ENCODE measurements at regions not wholly inside any gene's neighbourhood (a gene's known extent, or its start where the extent isn't known, plus 50 kb on each side); places are given as distances from the start of the nearest gene placed in this dataset.

- TF ChIP-seq NR3C1 (IDR thresholded peaks at IDR 0.05), result no peak
- TF ChIP-seq MAFK (IDR thresholded peaks at IDR 0.05; ENCODE audit: partially characterized antibody), result no peak
- TF ChIP-seq HDAC2 (IDR thresholded peaks at IDR 0.05), result no peak
- no peak for TF ChIP-seq NFE2L2 (conservative IDR thresholded peaks at IDR 0.05; ENCODE audit: low read length)
- TF ChIP-seq HOXA7 (CRISPR knock-in tag; IDR thresholded peaks at IDR 0.05), result no peak
- TF ChIP-seq ATOH8 (CRISPR knock-in tag; IDR thresholded peaks at IDR 0.05; ENCODE audit: low read depth), result no peak
- no peak for TF ChIP-seq PBX3 (IDR thresholded peaks at IDR 0.05)
- no peak for TF ChIP-seq USF2 (IDR thresholded peaks at IDR 0.05)
- no peak for TF ChIP-seq HES2 (IDR thresholded peaks at IDR 0.05)
- TF ChIP-seq ZC3H11A (IDR thresholded peaks at IDR 0.05), result no peak
- TF ChIP-seq KDM5A (IDR thresholded peaks at IDR 0.05), result no peak
- no peak for TF ChIP-seq E2F6 (IDR thresholded peaks at IDR 0.05; ENCODE audit: borderline replicate concordance, low read depth)
- TF ChIP-seq CTCF (IDR thresholded peaks at IDR 0.05), result no peak
- TF ChIP-seq CHD4 (IDR thresholded peaks at IDR 0.05; ENCODE audit: borderline replicate concordance), result no peak
- no peak for TF ChIP-seq RAD21 (conservative IDR thresholded peaks at IDR 0.05 in 1 of 2, IDR thresholded peaks at IDR 0.05 in 1 of 2)
- TF ChIP-seq RCOR1 (IDR thresholded peaks at IDR 0.05; ENCODE audit: low read depth, low read length), result no peak
- TF ChIP-seq TFCP2L1 (CRISPR knock-in tag; IDR thresholded peaks at IDR 0.05), result no peak
- ChIA-PET POLR2A (no interaction called here), CTCF (no interaction called here)
- no peak overlapping the region for H3K4me2 ChIP-seq
- DNase-seq (ENCODE audit: low read depth in 1 of 2, low spot score in 1 of 2) (no peak), FAIRE-seq (no peak), ATAC-seq (no peak)
- WGBS (ENCODE audit: missing lambda C conversion rate), result 69% methylated on average over 10 of the region's 10 CpGs
- no peaks in the 10 kb centered on the region for H3K4me1 ChIP-seq
- H3K27ac ChIP-seq, result no peak overlapping the region
- no peak overlapping the region for H3K4me3 ChIP-seq
- H3K9me3 ChIP-seq, result no peaks in the 10 kb centered on the region
These were observed 168.9 kb upstream of the TSC22D1 start for GRCh38 chr13:44744880-44745633.

- Histone ChIP-seq H3K4me3 (no peak overlapping the region), H3K4me1 (no peaks in the 10 kb centered on the region), H3K27ac (no peak overlapping the region), H3K9me3 (no peaks in the 10 kb centered on the region), H3K4me2 (no peak overlapping the region)
- WGBS (ENCODE audit: missing lambda C conversion rate), result 96% methylated on average over 7 of the region's 7 CpGs
- no peak for TF ChIP-seq BCL3 (IDR thresholded peaks at IDR 0.05)
- TF ChIP-seq TFCP2L1 (CRISPR knock-in tag; IDR thresholded peaks at IDR 0.05), result no peak
- no peak for TF ChIP-seq NR3C1 (IDR thresholded peaks at IDR 0.05)
- TF ChIP-seq PHF8 (IDR thresholded peaks at IDR 0.05; ENCODE audit: borderline replicate concordance, low read depth), result no peak
- TF ChIP-seq ZNF302 (CRISPR knock-in tag; IDR thresholded peaks at IDR 0.05), result no peak
- no peak for TF ChIP-seq KDM5A (IDR thresholded peaks at IDR 0.05)
- no peak for TF ChIP-seq FOSL2 (IDR thresholded peaks at IDR 0.05)
- TF ChIP-seq FOSL2 (CRISPR knock-in tag; IDR thresholded peaks at IDR 0.05), result no peak
- TF ChIP-seq HDAC2 (IDR thresholded peaks at IDR 0.05), result no peak
- TF ChIP-seq CEBPB (IDR thresholded peaks at IDR 0.05), result no peak
- POLR2A ChIA-PET, result no interaction called here
- FAIRE-seq, result no peak
- CTCF ChIA-PET, result interaction anchor here (1.2 kb wide), 1 partner anchor 14 kb away, joined by 3 read pairs; no protein-coding TSS in a partner anchor
- ATAC-seq, result no peak
- DNase-seq (ENCODE audit: low read depth in 1 of 2, low spot score in 1 of 2), result no peak
These were observed 163.4 kb upstream of the TSC22D1 start for GRCh38 chr13:44739539-44739938.
